K562 (cell line): ENCODE measurements at regions not wholly inside any gene's neighbourhood (a gene's known extent, or its start where the extent isn't known, plus 50 kb on each side); places are given as distances from the start of the nearest gene placed in this dataset.

Experiments
- ATAC-seq: fragments of 200-7000 bp; cut with Tn5 transposase; 3 replicates; pipeline ENCODE4 v1.9.1; 2020; ENCODE audit warnings: moderate library complexity
- BruUV-seq: library from RNA; stranded (reverse); fragments of 400-500 nt; replicated peaks from 2 replicates; lab custom pipeline; 2021; lab: Mats Ljungman, UMichigan
- CTCF ChIA-PET: fragments of 300-600 bp; formaldehyde crosslinking; extraction: SDS; loops from one replicate; lab custom pipeline; 2021; ENCODE audit warnings: low intra/inter-chr PET ratio; lab: Yijun Ruan, JAX
- POLR2A ChIA-PET: fragments of 300-600, 350-650 bp; sonication (Branson Sonifier 250); formaldehyde crosslinking; extraction: SDS; loops from one replicate; lab custom pipeline; 2021; ENCODE audit warnings: antibody characterized with exemption, inconsistent platforms; lab: Yijun Ruan, JAX
- DNase-seq, 4 experiments: peaks; one replicate each; pipeline versions ENCODE4 v3.0.0 to v3.0.0-alpha.2; 2011 to 2018; ENCODE audit warnings: low spot score in 3 of 4, mixed read lengths in 3 of 4; ENCODE audit errors: extremely low read depth in 1 of 4
- FAIRE-seq: peaks from 2 replicates; lab custom pipeline; 2011; peaks lifted over from hg19 to GRCh38; lab: Jason Lieb, UNC
- H2AFZ ChIP-seq: 2 replicates; pipeline ENCODE4 v1.6.0; 2011; ENCODE audit warnings: low read depth, low read length, control low read depth, inconsistent platforms
- H3K27ac ChIP-seq: fragments of 200-600 bp; 3 replicates; pipeline ENCODE4 v1.8.0; 2011; ENCODE audit warnings: low read depth, mild to moderate bottlenecking, control low read depth, inconsistent platforms, low read length, moderate library complexity, mixed read lengths; ENCODE audit errors: extremely low read depth
- H3K27me3 ChIP-seq, 2 experiments: fragments of 300-600 bp in 1 of 2; 2 replicates in 1 of 2; 3 replicates in 1 of 2; pipeline versions ENCODE4 v1.6.0 to v1.8.0; 2011; ENCODE audit warnings: inconsistent platforms in 2 of 2, low read length in 2 of 2, mild to moderate bottlenecking in 1 of 2, mixed read lengths in 1 of 2, moderate library complexity in 1 of 2; ENCODE audit not compliant: control insufficient read depth in 2 of 2, insufficient read depth in 2 of 2
- H3K36me3 ChIP-seq: fragments of 300-600 bp; 3 replicates; pipeline ENCODE4 v1.8.0; 2011; ENCODE audit warnings: mild to moderate bottlenecking, low read length, inconsistent platforms; ENCODE audit not compliant: control insufficient read depth, insufficient read depth
- H3K4me1 ChIP-seq, 2 experiments: fragments of 200-600 bp in 1 of 2; replicated peaks in 1 of 2; 2 replicates in 1 of 2; 3 replicates in 1 of 2; pipeline versions ENCODE4 v1.5.1 to v1.8.0; 2011; ENCODE audit warnings: inconsistent platforms in 2 of 2, low read length in 2 of 2, mild to moderate bottlenecking in 1 of 2, mixed read lengths in 1 of 2, moderate library complexity in 1 of 2; ENCODE audit not compliant: control insufficient read depth in 2 of 2, insufficient read depth in 2 of 2
- H3K4me2 ChIP-seq: 2 replicates; pipeline ENCODE4 v1.6.1; 2011; ENCODE audit warnings: low read length, control low read depth, inconsistent platforms, mixed read lengths; ENCODE audit not compliant: insufficient read depth
- H3K4me3 ChIP-seq: fragments of 200-600 bp; sonication (generic), shearing (Covaris generic); 2 replicates; pipeline ENCODE4 v1.5.1; 2016; ENCODE audit warnings: control low read depth, inconsistent platforms
- H3K79me2 ChIP-seq: fragments of 200-600 bp; 3 replicates; pipeline ENCODE4 v1.8.0; 2011; ENCODE audit warnings: low read length, inconsistent platforms; ENCODE audit not compliant: control insufficient read depth, insufficient read depth
- H3K9ac ChIP-seq, 2 experiments: 2 replicates each; pipeline versions ENCODE4 v1.6.0 to v1.6.1; 2011; ENCODE audit warnings: low read depth in 2 of 2, low read length in 2 of 2, control low read depth in 1 of 2, inconsistent platforms in 1 of 2, mild to moderate bottlenecking in 1 of 2, mixed read lengths in 1 of 2; ENCODE audit not compliant: insufficient read depth in 1 of 2
- H3K9me1 ChIP-seq: one replicate; pipeline ENCODE4 v1.6.0; 2011; ENCODE audit warnings: inconsistent platforms, mild to moderate bottlenecking, low read length, moderate library complexity; ENCODE audit not compliant: control insufficient read depth, insufficient read depth
- H3K9me3 ChIP-seq: replicated peaks from 2 replicates; pipeline ENCODE4 v1.5.1; 2011; ENCODE audit warnings: low read depth, low read length, inconsistent platforms; ENCODE audit not compliant: control insufficient read depth, insufficient read depth
- H4K20me1 ChIP-seq: replicated peaks from 2 replicates; pipeline ENCODE4 v1.6.1; 2011; ENCODE audit warnings: low read length, inconsistent platforms, mixed read lengths; ENCODE audit not compliant: control insufficient read depth, insufficient read depth
- ARID4B ChIP-seq: sonication (generic); formaldehyde crosslinking; IDR thresholded peaks from 2 replicates; pipeline ENCODE4 v1.8.0; 2022; ENCODE audit warnings: mild to moderate bottlenecking, missing genetic modification reagents
- FUS ChIP-seq: fragments of 200-400 bp; formaldehyde crosslinking; optimal IDR thresholded peaks from 2 replicates; pipeline ENCODE3; 2017; ENCODE audit warnings: low read depth, low read length
- MYBL2 ChIP-seq, 2 experiments: fragments of 450-650 bp in 1 of 2; sonication (generic) in 1 of 2; formaldehyde crosslinking in 1 of 2; IDR thresholded peaks; 2 replicates each; pipeline versions ENCODE4 v1.6.1 to v1.8.1; 2017 to 2022; ENCODE audit warnings: borderline replicate concordance in 1 of 2, inconsistent platforms in 1 of 2, low read depth in 1 of 2, mild to moderate bottlenecking in 1 of 2, missing genetic modification reagents in 1 of 2, moderate library complexity in 1 of 2
- NFYB ChIP-seq: IDR thresholded peaks from 2 replicates; pipeline ENCODE4 v1.6.1; 2011; ENCODE audit warnings: mild to moderate bottlenecking, moderate library complexity; ENCODE audit not compliant: insufficient read length; ENCODE audit errors: extremely low read depth
- TEAD4 ChIP-seq, 2 experiments: sonication (generic) in 1 of 2; formaldehyde crosslinking in 1 of 2; IDR thresholded peaks; 2 replicates each; pipeline versions ENCODE4 v1.6.1 to v1.8.0; 2012 to 2022; ENCODE audit warnings: borderline replicate concordance in 1 of 2, inconsistent platforms in 1 of 2, low read length in 1 of 2, mild to moderate bottlenecking in 1 of 2, missing genetic modification reagents in 1 of 2
- ZC3H11A ChIP-seq: IDR thresholded peaks from 2 replicates; pipeline ENCODE4 v1.6.1; 2012; ENCODE audit warnings: low read depth, low read length, improper control_type of control experiment
- ZEB2 ChIP-seq: fragments of 450-650 bp; IDR thresholded peaks from 2 replicates; pipeline ENCODE4 v1.6.1; 2016
- ZNF197 ChIP-seq: fragments of 200-800 bp; sonication (Bioruptor generic); IDR thresholded peaks from 2 replicates; pipeline ENCODE4 v1.6.1; 2016; ENCODE audit warnings: low read depth, missing genetic modification characterization, missing compliant biosample characterization
- ZNF280B ChIP-seq: fragments of 250-450 bp; sonication (Bioruptor Pico); IDR thresholded peaks from 2 replicates; pipeline ENCODE4 v1.5.1; 2021; ENCODE audit warnings: mild to moderate bottlenecking
- ZNF584 ChIP-seq: fragments of 200-800 bp; sonication (Bioruptor generic); IDR thresholded peaks from 2 replicates; pipeline ENCODE4 v1.6.1; 2016; ENCODE audit warnings: low read depth, mild to moderate bottlenecking, missing genetic modification characterization, missing compliant biosample characterization
- WGBS: fragments of 100-300 bp; shearing (Covaris generic); methylation state at CpG from one replicate; pipeline ENCODE4 v1.1.6; 2016; ENCODE audit warnings: low coverage, mixed read lengths; ENCODE audit not compliant: insufficient coverage; ENCODE audit errors: missing lambda C conversion rate; 5-methylcytosine and 5-hydroxymethylcytosine counted together
- in situ Hi-C: fragments of 300-500 bp; cut with MboI; formaldehyde crosslinking; loops from 4 replicates; pipeline ENCODE4 v1.15.0; 2018; ENCODE audit warnings: inconsistent platforms, mixed read lengths
- intact Hi-C: fragments of 100-400 bp; cut with micrococcal nuclease; formaldehyde crosslinking; loops from 2 replicates; pipeline ENCODE4 v1.14.2; 2022
- TF ChIP-seq, protein P1 (sequence below): fragments of 450-650 bp; formaldehyde crosslinking; IDR thresholded peaks from 2 replicates; pipeline ENCODE4 v1.4.0; 2022; ENCODE audit warnings: missing genetic modification characterization
- TF ChIP-seq, protein P2 (sequence below): sonication (generic); formaldehyde crosslinking; IDR thresholded peaks from 2 replicates; pipeline ENCODE4 v1.8.0; 2022; ENCODE audit warnings: mild to moderate bottlenecking, missing genetic modification reagents
- TF ChIP-seq, protein P3 (sequence below): sonication (generic); formaldehyde crosslinking; IDR thresholded peaks from 2 replicates; pipeline ENCODE4 v1.8.1; 2023; ENCODE audit warnings: mild to moderate bottlenecking, missing genetic modification reagents, moderate library complexity

GRCh38 chr7:19369806-19370205, 224.6 kb upstream of the FERD3L start:
- Histone ChIP-seq H3K4me3 (no peak overlapping the region), H3K9ac (no peak overlapping the region), H3K79me2 (no peaks in the 10 kb centered on the region), H3K4me1 (no peaks in the 10 kb centered on the region), H3K9me3 (peaks cover 2% of the 10 kb centered on the region; the same call in 1 of the 2 replicates), H2AFZ (no peak overlapping the region), H3K9me1 (no peaks in the 10 kb centered on the region), H3K4me2 (no peak overlapping the region), H3K27me3 (no peaks in the 10 kb centered on the region), H4K20me1 (no peaks in the 10 kb centered on the region), H3K36me3 (no peaks in the 10 kb centered on the region), H3K27ac (no peak overlapping the region)
- ATAC-seq, result no peak
- ChIA-PET POLR2A (no interaction called here), CTCF (no interaction called here)
- no peak for DNase-seq
- intact Hi-C loops, result no loop called here
- FAIRE-seq, result no peak
- BruUV-seq, result no TSS peak
- WGBS, result 1% methylated on average over 4 of the region's 4 CpGs
- in situ Hi-C loops, result no loop called here
- TF ChIP-seq, protein P1, sequence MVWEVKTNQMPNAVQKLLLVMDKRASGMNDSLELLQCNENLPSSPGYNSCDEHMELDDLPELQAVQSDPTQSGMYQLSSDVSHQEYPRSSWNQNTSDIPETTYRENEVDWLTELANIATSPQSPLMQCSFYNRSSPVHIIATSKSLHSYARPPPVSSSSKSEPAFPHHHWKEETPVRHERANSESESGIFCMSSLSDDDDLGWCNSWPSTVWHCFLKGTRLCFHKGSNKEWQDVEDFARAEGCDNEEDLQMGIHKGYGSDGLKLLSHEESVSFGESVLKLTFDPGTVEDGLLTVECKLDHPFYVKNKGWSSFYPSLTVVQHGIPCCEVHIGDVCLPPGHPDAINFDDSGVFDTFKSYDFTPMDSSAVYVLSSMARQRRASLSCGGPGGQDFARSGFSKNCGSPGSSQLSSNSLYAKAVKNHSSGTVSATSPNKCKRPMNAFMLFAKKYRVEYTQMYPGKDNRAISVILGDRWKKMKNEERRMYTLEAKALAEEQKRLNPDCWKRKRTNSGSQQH (CRISPR knock-in tag), result no peak
- TF ChIP-seq TEAD4 (IDR thresholded peaks at IDR 0.05; ENCODE audit: low read length) (no peak), TEAD4 (CRISPR knock-in tag; IDR thresholded peaks at IDR 0.05; ENCODE audit: borderline replicate concordance) (no peak), ZNF584 (no peak), FUS (no peak), ARID4B (CRISPR knock-in tag) (no peak), MYBL2 (IDR thresholded peaks at IDR 0.05; ENCODE audit: low read depth) (no peak), MYBL2 (CRISPR knock-in tag; IDR thresholded peaks at IDR 0.05; ENCODE audit: borderline replicate concordance) (no peak), ZEB2 (no peak), ZNF197 (CRISPR knock-in tag) (no peak), ZNF280B (CRISPR knock-in tag) (no peak), ZC3H11A (no peak), NFYB (no peak)
- TF ChIP-seq, protein P2, sequence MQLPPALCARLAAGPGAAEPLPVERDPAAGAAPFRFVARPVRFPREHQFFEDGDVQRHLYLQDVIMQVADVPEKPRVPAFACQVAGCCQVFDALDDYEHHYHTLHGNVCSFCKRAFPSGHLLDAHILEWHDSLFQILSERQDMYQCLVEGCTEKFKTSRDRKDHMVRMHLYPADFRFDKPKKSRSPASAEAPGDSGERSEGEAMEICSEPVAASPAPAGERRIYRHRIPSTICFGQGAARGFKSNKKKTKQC (CRISPR knock-in tag), result no peak
- TF ChIP-seq, protein P3, sequence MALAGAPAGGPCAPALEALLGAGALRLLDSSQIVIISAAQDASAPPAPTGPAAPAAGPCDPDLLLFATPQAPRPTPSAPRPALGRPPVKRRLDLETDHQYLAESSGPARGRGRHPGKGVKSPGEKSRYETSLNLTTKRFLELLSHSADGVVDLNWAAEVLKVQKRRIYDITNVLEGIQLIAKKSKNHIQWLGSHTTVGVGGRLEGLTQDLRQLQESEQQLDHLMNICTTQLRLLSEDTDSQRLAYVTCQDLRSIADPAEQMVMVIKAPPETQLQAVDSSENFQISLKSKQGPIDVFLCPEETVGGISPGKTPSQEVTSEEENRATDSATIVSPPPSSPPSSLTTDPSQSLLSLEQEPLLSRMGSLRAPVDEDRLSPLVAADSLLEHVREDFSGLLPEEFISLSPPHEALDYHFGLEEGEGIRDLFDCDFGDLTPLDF (CRISPR knock-in tag), result no peak
